Endothelial cell (in vitro differentiated cells): ENCODE measurements at regions not wholly inside any gene's neighbourhood (a gene's known extent, or its start where the extent isn't known, plus 50 kb on each side); places are given as distances from the start of the nearest gene placed in this dataset.

Experiments used
- DNase-seq: peaks from one replicate; pipeline ENCODE4 v3.0.0; 2021; ENCODE audit warnings: low spot score
- H3K27ac Mint-ChIP-seq: one replicate; pipeline ENCODE4 v1.8.0; 2021; ENCODE audit warnings: mixed read lengths, inconsistent platforms; ENCODE audit not compliant: unreplicated experiment
- H3K27me3 Mint-ChIP-seq: one replicate; pipeline ENCODE4 v1.8.0; 2021; ENCODE audit warnings: mild to moderate bottlenecking, moderate library complexity, mixed read lengths, inconsistent platforms; ENCODE audit not compliant: unreplicated experiment
- H3K36me3 Mint-ChIP-seq: one replicate; pipeline ENCODE4 v1.8.0; 2021; ENCODE audit warnings: mild to moderate bottlenecking, low read depth, mixed read lengths, inconsistent platforms; ENCODE audit not compliant: unreplicated experiment
- H3K4me1 Mint-ChIP-seq: one replicate; pipeline ENCODE4 v1.8.0; 2021; ENCODE audit warnings: mild to moderate bottlenecking, mixed read lengths, inconsistent platforms; ENCODE audit not compliant: unreplicated experiment
- H3K4me3 Mint-ChIP-seq: one replicate; pipeline ENCODE4 v1.8.0; 2021; ENCODE audit warnings: mild to moderate bottlenecking, mixed read lengths, inconsistent platforms; ENCODE audit not compliant: unreplicated experiment
- H3K9me3 Mint-ChIP-seq: one replicate; pipeline ENCODE4 v1.8.0; 2021; ENCODE audit warnings: mixed read lengths, inconsistent platforms; ENCODE audit not compliant: unreplicated experiment
- CTCF ChIP-seq: fragments of 200-600 bp; sonication (generic); IDR thresholded peaks from one replicate; pipeline ENCODE4 v1.5.0; 2021; ENCODE audit warnings: antibody characterized with exemption; ENCODE audit not compliant: unreplicated experiment

DNA sequence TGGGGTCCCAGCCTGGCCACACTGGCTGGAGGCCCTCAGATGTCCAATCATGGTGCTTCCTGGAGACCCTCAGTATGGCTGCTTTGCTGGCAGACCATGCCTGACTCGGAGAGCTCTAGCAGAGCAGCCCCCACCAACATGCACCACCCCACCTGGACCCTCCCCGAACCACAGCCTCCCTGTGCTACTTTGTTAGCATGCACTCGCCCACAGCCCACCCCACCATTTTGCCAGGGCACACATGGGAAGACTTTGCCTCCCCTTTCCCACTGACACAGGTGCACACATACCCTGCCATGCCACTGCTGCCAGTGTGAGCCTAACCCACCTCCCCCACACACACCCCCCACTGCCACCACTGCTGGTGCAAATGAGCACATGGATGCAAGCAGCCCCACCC lies 497.5 kb upstream of the PBX1 start:
- Mint-ChIP-seq H3K4me1 (peaks cover 7% of the 10 kb centered on the region), H3K27me3 (peaks cover 5% of the 10 kb centered on the region), H3K9me3 (no peaks in the 10 kb centered on the region)

DNA sequence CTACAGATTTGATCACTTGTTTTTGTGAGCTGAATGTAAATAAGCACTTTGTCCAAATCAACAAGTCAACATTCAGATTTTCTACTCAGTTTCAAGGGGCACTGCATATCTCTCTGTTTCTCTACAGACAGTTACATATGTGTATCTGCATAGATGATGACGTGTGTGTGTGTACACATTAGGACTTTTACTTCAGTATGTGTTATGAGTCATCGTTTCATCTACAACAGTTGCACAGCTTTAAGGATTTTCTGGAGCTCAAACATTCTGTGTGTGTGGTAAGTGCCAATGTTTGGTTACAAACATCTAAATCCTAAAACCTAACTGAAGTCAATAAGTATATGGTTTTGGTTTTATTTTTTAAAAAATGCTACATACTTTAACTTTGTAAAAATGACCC lies 494.5 kb upstream of the PBX1 start:
- H3K27me3 Mint-ChIP-seq, result peaks cover 5% of the 10 kb centered on the region
- H3K4me1 Mint-ChIP-seq, result peaks cover 4% of the 10 kb centered on the region
- H3K9me3 Mint-ChIP-seq, result no peaks in the 10 kb centered on the region

More for the DNA sequence above, 497.5 kb upstream of the PBX1 start:
- Mint-ChIP-seq H3K36me3 (no peaks in the 10 kb centered on the region), H3K4me3 (no peak overlapping the region), H3K27ac (no peak overlapping the region)
- DNase-seq, result no peak
- TF ChIP-seq CTCF, result no peak

GRCh38 chr1:164071288-164071687 lies 487.7 kb upstream of the PBX1 start:
- Mint-ChIP-seq H3K4me3 (no peak overlapping the region), H3K27me3 (no peaks in the 10 kb centered on the region), H3K36me3 (no peaks in the 10 kb centered on the region), H3K4me1 (no peaks in the 10 kb centered on the region), H3K27ac (no peak overlapping the region), H3K9me3 (peaks cover 6% of the 10 kb centered on the region)
- TF ChIP-seq CTCF, result no peak
- DNase-seq, result no peak

More for the DNA sequence above, 494.5 kb upstream of the PBX1 start:
- no peak overlapping the region for H3K4me3 Mint-ChIP-seq
- H3K27ac Mint-ChIP-seq, result no peak overlapping the region
- no peaks in the 10 kb centered on the region for H3K36me3 Mint-ChIP-seq
- DNase-seq, result no peak
- no peak for TF ChIP-seq CTCF

DNA sequence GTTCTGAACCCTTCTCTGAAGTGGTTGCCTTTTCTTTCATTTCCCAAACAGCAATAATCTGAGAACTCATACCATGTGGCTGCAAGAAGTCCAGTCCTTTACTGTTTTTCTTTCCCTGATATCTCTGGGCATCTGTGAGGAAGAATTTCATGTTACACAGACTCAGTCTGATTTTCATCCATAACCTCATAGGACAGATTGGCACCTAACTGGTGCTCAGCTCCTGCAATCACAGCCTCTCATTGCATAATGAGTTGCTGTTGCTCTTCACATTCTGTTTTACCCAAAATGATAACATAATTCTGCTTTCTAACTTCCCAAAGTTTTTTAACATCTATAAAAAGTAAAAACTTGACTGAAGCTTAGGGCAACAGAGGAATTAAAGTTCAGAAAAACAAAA lies 472.2 kb upstream of the PBX1 start:
- Mint-ChIP-seq H3K27ac (no peak overlapping the region), H3K4me1 (no peaks in the 10 kb centered on the region), H3K27me3 (no peaks in the 10 kb centered on the region), H3K4me3 (no peak overlapping the region), H3K36me3 (no peaks in the 10 kb centered on the region), H3K9me3 (no peaks in the 10 kb centered on the region)
- DNase-seq, result no peak
- TF ChIP-seq CTCF, result no peak

- Mint-ChIP-seq H3K27me3 (no peaks in the 10 kb centered on the region), H3K27ac (no peak overlapping the region), H3K36me3 (no peaks in the 10 kb centered on the region), H3K4me3 (no peak overlapping the region), H3K4me1 (no peaks in the 10 kb centered on the region), H3K9me3 (no peaks in the 10 kb centered on the region)
- DNase-seq, result no peak
- no peak for TF ChIP-seq CTCF
These were observed 471.0 kb upstream of the PBX1 start for GRCh38 chr1:164087906-164088453.
